Liver (tissue), 3 donors: ENCODE measurements at regions not wholly inside any gene's neighbourhood (a gene's known extent, or its start where the extent isn't known, plus 50 kb on each side); places are given as distances from the start of the nearest gene placed in this dataset.

Experiments used
- CTCF ChIP-seq: fragments of 150-350 bp; IDR thresholded peaks from 2 replicates; pipeline ENCODE4 v1.5.1; 2017; ENCODE audit warnings: improper control_type of control experiment, low read depth, low read length; ENCODE audit not compliant: missing input control
- SP1 ChIP-seq: IDR thresholded peaks from 2 replicates; pipeline ENCODE4 v1.6.1; 2018; ENCODE audit warnings: antibody characterized with exemption, mild to moderate bottlenecking
- TAF1 ChIP-seq: conservative IDR thresholded peaks from 2 replicates; pipeline ENCODE4 v1.6.1; 2016; ENCODE audit warnings: antibody characterized with exemption, mild to moderate bottlenecking
- donor health status: healthy.
- donor health status: healthy.

GRCh38 chr3:175879417-175879816 is 1020.3 kb downstream of the NAALADL2 start:
- no peak for TF ChIP-seq TAF1
- TF ChIP-seq CTCF: no peak
- TF ChIP-seq SP1: no peak
